ENCODE measurements at regions not wholly inside any gene's neighbourhood (a gene's known extent, or its start where the extent isn't known, plus 50 kb on each side); places are given as distances from the start of the nearest gene placed in this dataset.
"Not testable (repeated sequence)": the region's sequence is repeated elsewhere in the genome, so short reads cannot be mapped to it uniquely, and the experiment has no call there.

DNA sequence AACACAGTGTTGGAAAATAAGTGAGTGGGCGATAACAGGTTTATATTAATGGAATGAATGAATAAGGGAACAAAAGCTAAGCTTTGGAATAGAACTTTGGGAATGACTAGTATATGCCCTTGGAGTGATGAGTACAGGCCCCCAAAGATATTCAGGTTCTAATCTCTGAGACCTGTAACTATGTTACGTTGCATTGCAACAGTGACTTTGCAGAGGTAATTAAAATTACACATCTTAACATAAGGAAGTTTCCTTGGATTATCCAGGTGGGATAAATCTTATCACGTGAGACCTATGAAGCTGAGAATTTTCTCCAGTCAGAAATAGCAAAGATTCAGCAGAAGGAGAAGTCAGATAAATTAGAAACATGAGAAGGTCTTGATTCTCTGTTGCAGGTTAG is 661.5 kb upstream of the LINC00305 start:
- no peak for DNase-seq

DNA sequence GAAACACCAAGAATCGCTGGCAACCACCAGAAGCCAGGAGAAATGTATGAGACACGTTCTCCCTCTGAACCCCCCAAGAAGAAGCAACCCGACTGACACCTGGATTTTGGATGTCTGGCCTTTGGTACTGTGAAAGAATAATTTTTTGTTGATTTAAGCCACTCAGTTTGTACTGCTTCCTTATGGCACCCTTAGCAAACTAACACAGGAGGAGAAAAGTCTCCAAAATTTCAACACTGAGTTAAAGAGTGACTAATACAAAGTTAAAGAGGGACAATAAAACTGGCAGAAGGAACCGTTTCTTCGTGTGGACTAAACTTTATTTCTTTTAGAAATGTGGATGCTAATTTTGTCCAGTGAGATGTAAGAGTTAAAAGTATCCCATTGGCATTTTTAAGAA is 660.9 kb upstream of the LINC00305 start:
- DNase-seq, result no peak

DNA sequence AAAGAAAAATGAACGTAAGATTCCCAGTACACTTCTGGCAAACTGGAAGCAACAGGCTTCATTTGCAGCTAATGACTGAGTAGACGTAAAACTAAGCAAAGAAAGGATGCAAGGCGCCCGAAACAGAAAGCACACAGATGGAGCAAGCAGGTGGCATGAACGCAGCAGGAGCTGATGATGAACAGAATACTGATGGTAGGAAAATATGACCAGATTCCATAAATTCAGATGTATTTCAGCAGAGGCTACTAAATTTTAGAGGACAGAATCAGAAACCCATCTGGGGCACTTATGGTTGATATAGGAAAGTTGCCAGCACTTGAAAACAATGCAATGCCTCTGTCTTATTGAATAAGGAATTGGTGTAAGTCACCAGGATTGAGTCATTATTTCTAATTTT is 658.7 kb upstream of the LINC00305 start:
- DNase-seq, result peak; percentile 2

DNA sequence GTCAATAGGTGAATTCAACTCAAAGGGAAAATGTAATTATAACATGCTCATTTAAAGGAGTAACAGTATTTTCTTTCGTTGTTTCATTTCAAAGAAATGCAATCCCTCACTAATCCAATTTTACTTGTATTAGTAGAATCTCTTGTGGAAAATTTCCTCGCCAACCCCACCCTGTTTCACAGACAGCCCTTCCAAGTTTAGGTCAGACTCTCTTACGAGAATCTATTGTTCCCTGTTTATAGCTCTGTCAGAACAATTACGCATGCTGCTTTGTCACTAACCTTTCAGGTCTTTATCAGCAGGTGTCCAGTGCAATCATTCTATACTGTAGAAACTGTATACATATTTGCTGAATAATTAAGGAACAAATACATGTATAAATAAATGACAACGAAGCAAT is 657.8 kb upstream of the LINC00305 start:
- no peak for DNase-seq

DNA sequence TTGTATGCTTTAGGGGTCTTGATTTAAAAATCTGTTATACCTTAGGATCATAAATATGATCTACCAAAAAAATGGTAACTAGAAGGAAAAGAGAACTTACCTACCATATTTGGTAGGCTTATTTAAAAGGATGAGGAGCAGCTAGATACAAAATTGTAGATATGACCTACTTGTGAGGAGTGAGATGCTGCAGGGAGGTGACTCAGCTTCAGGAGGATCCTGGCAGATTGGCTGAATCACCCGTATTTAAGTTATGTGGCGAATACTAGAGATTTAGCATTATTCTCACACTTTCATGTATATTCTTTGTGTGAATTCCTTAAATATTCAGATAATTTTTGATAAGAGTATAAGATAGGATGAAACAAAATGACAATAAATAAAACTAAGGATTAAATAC is 657.3 kb upstream of the LINC00305 start:
- no peak for DNase-seq

DNA sequence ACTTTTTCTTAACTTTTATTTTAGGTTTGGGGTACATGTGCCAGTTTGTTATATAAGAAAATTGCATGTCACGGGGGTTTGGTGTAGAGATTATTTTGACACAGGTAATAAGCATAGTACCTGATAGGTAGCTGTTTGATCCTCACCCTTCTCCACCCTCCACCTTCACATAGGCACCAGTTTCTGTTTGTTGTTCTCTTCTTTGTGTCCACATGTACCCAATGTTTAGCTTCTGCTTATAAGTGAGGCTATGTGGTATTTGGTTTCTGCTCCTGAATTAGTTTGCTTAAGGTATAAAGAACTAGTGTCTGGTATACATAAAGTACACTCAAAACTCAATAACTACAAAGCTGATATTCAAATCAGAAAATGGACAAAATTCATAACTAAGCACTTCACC is 654.6 kb upstream of the LINC00305 start:
- no peak for DNase-seq

DNA sequence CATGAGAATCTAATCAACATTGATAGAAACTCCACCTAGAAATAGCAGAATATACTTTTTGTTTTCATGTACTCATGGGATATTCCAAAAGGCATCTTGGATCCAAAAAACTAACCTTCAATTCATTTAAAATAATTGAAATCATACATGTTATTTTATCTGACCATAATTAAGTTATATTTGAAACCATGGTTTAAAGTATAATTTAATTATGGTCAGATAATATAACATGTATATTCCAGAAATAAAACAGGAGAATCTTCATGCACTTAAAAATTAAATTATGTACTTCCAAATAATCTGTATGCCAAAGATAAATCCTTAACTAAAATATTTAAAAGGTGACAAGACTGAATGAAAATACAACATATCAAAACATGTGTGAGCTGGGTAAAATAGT is 651.3 kb upstream of the LINC00305 start:
- DNase-seq, result no peak

DNA sequence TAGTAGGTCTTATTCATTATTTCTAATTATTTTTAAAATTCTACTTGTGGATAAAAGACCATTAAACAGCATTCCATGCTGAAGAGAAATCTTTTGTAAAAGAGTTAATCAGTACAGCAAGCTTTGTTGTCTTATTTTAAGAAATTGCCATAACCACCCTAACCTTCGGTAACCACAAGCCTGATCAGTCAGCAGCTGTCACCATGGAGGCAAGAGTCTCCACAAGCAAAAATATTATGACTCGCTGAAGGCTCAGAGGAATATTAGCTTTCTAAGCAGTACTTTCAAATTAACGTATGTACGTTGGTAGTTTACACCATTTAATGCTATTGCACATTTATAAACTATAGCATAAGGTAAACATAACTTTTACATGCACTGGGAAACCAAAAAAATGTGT is 650.5 kb upstream of the LINC00305 start:
- DNase-seq, result peak; percentile 26

DNA sequence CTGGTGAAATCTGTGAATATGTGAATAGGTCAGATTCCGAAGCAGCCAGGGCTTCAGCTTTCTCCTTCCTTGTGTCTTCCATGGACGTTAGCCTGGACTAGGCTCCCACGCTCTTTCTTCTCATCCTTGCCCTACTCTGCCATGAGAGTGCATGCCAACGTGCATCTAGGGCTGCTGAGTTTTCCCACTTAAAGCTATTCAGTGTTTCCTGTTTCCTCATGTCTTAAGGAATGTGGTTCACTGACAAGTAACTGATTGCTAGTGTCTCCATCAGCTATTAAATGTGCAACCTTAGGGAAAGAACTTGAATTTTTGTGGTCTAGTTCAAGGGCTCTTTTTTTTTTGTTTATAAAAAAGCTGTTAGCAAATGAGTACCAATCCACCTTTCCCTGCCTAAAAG is 642.3 kb upstream of the LINC00305 start:
- DNase-seq, result peak; percentile 22

DNA sequence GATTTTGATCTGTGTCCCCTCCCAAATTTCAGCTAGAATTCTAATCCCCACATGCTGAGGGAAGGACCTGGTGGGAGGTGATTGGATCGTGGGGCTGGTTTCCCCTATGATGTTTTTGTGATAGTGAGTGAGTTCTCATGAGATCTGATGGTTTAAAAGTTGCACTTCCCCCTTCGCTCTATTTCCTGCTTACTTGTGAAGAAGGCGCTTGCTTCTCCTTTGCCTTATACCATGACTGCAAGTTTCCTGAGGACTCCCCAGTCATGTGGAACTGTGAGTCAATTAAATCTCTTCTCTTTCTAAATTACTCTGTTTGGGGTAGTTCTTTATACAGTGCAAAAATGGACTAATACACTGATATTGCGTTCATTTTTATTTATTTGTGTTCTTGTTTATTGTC is 636.8 kb upstream of the LINC00305 start:
- DNase-seq, result no peak

DNA sequence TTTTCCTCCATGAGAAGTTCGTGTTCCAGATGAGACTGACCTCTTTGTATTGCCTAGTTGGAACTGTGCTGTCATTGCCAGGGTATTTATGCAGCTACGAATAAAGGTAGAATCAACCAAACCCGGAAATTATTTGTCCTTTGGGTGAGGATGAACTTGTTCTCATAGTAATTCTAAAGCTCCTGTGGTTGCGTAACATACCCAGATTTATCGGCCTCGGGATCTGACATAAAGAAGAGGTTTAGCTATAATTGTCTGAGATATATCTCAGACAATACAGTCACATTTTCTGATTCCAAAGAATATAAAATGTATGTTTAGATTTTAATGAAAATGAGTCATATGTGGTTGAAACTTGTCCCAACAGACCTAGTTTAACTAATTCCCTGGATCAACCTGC is 628.7 kb upstream of the LINC00305 start:
- no peak for DNase-seq

DNA sequence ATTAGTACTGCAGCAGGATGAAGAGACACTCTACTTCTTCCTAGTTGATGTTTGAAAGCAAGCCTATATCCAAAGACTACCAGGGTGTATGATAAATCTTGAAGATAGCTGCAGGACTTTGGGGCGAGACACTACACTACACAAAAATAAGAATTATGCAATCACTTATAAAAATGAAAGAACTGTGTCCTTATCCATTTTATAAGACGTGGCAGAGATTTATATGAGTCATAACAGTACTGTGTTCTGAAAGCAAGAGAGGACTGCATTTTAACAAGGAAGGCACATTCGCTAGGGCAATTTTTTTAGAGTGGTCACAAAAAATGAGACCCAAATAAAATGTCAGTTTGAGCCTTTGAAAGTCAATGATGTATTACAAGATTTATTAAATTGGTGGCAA is 617.0 kb upstream of the LINC00305 start:
- no peak for DNase-seq

DNA sequence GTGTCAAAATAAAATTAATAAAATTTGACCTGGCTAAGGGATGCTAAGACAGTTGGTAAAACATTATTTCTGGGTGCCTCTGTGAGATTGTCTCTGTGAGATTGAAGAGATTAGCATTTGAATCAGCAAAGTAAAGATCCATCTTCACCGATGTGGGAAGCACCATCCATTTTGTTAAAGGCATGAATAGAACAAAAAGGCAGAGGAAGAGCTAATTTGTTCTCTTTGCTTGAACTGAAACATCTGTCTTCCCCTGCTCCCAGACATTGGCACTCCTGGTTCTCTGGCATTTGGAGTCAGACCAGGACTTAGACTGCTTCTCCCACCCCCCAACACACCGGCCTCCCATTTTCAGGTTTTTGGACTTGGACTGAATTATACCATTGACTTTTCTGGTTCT is 603.8 kb upstream of the LINC00305 start:
- DNase-seq, result no peak

DNA sequence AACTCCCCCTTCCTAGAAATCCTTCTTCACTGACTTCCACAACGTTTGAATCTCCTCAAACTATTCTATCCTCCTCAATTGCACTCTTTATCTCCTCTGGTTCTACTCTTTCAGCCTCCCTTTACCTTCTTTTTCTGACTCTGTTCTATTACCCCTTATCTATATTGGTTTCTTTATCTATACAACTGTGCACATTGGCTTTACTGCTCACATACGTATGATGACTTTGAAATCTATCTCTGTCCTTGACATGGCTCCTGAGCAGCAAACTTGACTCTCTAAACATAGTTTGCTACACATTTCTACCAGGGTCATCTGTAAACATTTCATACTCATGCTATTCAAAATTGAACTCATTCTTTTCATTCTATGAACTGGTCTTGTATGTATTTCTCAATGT is 601.0 kb upstream of the LINC00305 start:
- DNase-seq, result no peak

DNA sequence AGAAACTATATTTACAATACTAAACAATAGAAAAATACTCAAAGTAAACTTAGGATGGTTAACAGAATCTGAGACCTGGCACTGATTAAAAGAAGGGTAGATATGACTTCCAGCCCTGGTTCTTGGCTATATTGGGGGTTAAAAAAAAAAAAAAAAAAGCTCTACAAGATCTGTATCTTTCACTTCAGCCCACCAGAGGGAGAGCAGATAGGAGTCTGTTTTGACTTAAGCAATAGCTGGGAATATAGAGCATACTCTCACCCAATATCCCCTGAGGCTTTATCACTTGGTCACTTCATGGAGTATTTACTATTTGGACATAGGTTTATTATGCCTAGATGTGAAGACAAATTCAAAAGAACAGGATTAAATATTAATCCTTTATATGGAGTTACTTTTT is 598.9 kb upstream of the LINC00305 start:
- DNase-seq, result no peak

DNA sequence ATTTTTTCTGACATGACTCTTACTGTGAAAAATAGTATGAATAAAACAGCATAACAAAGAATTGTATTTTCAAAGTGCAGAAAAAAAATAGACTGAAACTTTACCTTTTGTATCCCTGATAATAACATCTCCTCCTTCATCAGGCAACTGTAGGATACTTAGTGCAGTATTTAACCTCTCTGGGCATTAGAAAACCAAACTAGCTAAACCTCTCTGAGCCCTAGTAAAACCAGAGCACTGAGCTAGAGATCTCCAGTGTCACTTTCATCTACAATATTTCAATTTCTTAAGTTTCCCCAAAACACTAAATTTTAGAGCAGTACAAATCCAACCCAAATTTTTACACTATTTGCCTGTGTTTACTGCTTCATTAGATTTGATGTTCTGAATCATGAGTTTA is 594.0 kb upstream of the LINC00305 start:
- DNase-seq, result no peak

DNA sequence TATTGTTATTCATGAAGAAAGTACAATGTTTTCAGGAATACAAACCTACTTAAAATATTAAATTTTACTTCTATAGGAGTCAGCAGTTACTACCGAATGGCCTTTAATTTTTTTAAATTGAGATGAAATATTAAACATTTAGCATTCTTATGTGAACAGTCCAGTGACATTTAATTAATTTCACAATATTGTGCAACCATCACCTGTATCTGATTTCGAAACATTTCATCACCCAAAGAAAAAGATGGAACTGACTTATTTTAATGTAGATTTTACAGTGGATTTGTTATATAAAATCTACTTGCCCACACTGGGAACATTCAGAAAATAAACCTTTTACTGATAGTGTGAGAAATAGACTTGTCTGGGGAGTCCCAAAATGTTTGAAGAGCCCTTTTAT is 585.2 kb upstream of the LINC00305 start:
- no peak for DNase-seq

DNA sequence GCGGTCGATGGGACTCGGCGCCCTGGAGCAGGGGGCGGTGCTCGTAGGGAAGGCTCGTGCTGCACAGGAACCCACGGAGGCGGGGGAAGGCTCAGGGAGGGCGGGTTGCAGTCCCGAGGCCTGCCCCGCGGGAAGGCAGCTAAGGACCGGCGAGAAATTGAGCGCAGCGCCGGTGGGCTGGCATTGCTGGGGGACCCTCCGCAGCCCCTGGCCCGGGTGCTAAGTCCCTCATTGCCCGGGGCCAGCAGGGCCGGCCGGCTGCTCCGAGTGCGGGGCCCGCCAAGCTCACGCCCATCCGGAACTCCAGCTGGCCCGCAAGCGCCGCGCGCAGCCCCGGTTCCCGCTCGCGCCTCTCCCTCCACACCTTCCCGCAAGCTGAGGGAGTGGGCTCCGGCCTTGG is 576.8 kb upstream of the LINC00305 start:
- DNase-seq, result not testable (repeated sequence)

DNA sequence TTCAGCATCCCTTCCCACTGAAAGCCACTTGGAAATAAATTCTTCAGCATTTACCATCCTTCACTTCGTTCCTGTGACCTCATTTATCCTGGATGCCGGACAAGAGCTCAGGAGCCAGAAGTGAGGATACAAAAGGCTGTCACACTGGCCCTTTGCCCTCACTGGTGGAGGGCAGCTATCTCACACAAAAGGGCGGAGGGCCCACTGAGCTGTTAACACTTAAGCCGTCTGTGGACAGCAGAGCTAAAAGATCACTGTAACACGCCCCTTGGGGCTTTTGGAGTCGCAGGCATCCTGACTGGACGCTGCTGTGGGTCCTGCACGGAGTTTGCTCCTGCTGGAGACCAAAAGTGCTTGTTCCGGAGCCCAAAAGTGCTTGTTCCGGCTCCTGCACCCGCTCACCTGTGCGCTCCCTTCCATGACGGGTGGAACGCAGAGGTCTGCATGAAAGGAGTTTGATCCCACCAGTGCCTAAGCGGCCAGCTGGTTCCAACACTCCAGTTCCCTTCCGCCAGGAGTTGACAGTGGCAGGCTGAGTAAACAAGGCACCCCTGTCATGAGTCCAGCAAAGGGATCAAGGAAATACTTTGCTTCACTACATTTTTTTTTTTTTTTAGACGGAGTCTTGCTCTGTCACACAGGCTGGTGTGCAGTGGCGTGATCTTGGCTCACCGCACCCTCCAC is 572.0 kb upstream of the LINC00305 start:
- no peak for DNase-seq

DNA sequence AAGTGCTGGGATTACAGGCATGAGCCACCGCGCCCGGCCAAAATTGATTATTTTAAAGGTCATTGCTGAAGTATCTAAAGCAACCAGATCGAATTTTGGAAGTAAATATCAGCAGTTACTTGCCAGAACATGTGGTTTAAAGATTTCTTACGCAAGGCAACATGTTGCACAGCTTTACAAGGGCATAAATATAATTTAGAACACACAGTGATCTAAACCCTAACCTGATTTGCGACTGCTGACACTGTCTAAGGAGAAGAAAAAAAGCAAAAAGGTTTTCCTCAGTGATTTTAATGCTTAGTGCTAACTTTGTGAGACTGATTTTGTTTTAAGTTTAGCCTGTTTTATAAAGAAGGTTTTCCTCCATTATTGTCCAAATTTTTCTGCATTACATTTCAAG is 569.9 kb upstream of the LINC00305 start:
- peak; percentile 17 for DNase-seq

DNA sequence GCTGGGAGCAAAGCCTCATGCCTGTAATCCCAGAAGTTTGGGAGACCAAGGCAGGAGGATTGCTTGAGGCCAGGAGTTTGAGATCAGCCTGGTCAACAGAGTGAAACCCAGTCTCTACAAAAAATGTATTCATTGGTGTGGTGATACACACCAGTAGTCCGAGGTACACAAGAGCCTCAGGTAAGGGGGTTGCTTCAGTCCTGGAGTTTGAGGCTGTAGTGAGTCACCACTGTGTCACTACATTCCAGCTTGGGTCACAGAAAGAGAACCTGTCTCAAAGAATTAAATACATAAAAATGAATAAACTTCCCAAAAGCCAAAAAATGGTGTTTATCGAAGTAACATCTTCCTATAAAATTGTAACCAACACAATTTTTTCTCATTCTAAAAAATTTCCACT is 568.1 kb upstream of the LINC00305 start:
- no peak for DNase-seq

DNA sequence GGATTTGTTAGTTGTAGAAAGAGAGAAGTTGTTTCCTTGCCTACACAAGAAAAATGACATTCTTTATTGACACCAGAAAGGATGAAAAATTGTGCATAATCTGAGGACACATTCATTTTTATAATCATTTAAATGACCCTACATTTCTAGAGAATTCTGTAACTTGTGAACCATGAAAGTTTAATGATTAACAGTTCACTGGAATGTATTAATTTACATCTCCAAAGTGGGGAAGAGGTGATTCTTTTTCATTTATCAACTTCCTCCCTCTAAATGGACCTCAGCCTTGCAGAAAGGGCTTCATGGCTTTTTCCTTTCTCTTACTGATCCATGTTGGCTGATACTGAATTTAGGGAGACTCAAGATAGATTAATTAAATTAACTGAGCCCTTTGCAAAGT is 565.2 kb upstream of the LINC00305 start:
- no peak for DNase-seq

DNA sequence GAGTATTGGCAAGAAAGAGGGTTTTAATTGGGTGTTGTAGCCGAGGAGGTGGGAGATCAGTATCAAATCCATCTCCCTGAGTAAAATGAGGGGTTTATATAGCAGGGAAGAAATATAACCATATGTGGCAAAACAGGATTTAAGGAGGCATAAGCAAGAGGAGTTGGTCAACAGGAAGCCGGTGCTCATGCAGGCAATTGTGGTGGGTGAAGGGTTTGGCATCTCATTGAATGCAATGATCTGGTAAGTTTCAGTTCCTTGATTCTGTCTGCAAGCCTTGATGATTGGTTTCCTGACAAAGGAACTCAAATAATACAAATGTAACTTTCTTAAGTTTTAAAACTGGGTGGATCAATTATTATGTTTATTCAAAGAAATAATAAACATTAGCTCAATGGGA is 564.4 kb upstream of the LINC00305 start:
- no peak for DNase-seq

DNA sequence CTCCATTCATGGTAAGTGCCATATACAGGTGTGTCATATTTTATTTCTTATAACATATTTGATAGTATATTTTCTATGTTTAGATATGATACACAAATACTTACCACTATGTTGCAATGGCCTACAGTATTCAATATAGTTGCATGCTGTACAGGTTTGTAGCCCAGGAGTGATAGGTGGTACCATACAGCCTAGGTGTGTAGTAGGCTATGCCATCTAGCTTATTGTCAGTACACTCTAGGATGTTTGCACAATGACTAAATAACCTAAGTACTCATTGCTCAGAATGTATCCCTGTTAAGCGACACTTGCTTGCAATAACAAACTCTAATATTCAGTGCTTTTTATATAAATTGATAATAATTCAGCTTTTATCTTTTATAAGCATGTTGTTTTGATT is 563.1 kb upstream of the LINC00305 start:
- DNase-seq, result no peak

DNA sequence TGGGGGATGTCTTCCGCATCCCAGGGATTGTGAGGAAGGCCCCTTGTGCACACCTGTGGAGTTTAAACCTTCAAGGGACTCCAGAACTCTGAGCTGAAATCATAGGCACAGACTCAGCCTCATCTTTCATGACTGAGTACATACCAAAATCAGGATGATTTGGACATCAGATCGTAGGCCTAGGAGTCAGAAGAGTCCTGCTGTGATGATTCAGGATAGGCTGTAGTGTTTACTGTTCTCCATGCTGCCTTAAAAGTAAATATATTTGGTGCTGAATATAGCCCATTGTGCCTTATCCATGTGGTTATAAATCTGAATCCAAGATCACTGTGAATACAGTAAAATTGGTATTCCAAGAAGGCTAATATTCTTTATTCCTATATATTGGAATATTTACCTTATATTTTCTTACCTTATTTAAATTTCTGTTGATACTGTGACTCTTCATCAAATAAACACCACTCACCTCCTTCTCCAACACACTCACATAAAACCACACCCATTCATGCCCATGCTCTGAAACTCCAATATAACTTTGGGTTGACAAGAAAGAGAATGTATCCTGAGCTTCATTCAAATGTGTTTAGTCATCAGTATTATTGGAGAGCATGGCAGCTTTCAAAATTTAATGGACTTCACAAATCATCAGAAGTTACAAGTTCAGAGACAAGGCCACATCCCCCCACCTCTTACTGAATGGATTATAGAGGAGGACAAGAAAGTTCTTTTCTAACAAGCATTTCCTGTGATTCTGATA is 561.4 kb upstream of the LINC00305 start:
- peak; percentile 23 for DNase-seq
